ENCODE measurements at regions not wholly inside any gene's neighbourhood (a gene's known extent, or its start where the extent isn't known, plus 50 kb on each side); places are given as distances from the start of the nearest gene placed in this dataset.

- TF ChIP-seq POLR2AphosphoS5 (IDR thresholded peaks at IDR 0.05; ENCODE audit: low read depth): no peak
- TF ChIP-seq CTCF (IDR thresholded peaks at IDR 0.05; ENCODE audit: insufficient read depth, low read length): no peak
Measured at GRCh38 chr13:89541091-89542030, 1806.1 kb upstream of the MIR17HG start.
